ENCODE measurements at regions not wholly inside any gene's neighbourhood (a gene's known extent, or its start where the extent isn't known, plus 50 kb on each side); places are given as distances from the start of the nearest gene placed in this dataset.
"Not testable (repeated sequence)": the region's sequence is repeated elsewhere in the genome, so short reads cannot be mapped to it uniquely, and the experiment has no call there.

DNA sequence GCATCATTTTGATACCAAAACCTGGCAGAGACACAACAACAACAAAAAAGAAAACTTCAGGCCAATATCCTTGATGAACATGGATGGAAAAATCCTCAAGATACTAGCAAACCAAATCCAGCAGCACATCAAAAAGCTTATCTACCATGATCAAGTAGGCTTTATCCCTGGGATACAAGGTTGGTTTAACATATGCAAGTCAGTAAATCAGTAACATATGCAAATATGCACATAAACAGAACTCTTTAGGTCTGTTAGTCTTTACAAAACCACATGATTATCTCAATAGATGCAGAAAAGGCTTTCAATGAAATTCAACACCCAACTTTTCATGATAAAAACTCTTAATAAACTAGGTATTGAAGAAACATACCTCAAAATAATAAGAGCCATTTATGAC is 587.5 kb upstream of the CELF4 start:
- TF ChIP-seq, protein P1, sequence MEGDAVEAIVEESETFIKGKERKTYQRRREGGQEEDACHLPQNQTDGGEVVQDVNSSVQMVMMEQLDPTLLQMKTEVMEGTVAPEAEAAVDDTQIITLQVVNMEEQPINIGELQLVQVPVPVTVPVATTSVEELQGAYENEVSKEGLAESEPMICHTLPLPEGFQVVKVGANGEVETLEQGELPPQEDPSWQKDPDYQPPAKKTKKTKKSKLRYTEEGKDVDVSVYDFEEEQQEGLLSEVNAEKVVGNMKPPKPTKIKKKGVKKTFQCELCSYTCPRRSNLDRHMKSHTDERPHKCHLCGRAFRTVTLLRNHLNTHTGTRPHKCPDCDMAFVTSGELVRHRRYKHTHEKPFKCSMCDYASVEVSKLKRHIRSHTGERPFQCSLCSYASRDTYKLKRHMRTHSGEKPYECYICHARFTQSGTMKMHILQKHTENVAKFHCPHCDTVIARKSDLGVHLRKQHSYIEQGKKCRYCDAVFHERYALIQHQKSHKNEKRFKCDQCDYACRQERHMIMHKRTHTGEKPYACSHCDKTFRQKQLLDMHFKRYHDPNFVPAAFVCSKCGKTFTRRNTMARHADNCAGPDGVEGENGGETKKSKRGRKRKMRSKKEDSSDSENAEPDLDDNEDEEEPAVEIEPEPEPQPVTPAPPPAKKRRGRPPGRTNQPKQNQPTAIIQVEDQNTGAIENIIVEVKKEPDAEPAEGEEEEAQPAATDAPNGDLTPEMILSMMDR (IDR thresholded peaks at IDR 0.05): not testable (repeated sequence)
- not testable (repeated sequence) for TF ChIP-seq EP300 (IDR thresholded peaks at IDR 0.05)
